K562 (cell line): ENCODE measurements at regions not wholly inside any gene's neighbourhood (a gene's known extent, or its start where the extent isn't known, plus 50 kb on each side); places are given as distances from the start of the nearest gene placed in this dataset.

Experiments
- ATAC-seq: fragments of 200-7000 bp; cut with Tn5 transposase; 3 replicates; pipeline ENCODE4 v1.9.1; 2020; ENCODE audit warnings: moderate library complexity
- BruUV-seq: library from RNA; stranded (reverse); fragments of 400-500 nt; replicated peaks from 2 replicates; lab custom pipeline; 2021; lab: Mats Ljungman, UMichigan
- CTCF ChIA-PET: fragments of 300-600 bp; formaldehyde crosslinking; extraction: SDS; loops from one replicate; lab custom pipeline; 2021; ENCODE audit warnings: low intra/inter-chr PET ratio; lab: Yijun Ruan, JAX
- POLR2A ChIA-PET: fragments of 300-600, 350-650 bp; sonication (Branson Sonifier 250); formaldehyde crosslinking; extraction: SDS; loops from one replicate; lab custom pipeline; 2021; ENCODE audit warnings: antibody characterized with exemption, inconsistent platforms; lab: Yijun Ruan, JAX
- DNase-seq, 4 experiments: peaks; one replicate each; pipeline versions ENCODE4 v3.0.0 to v3.0.0-alpha.2; 2011 to 2018; ENCODE audit warnings: low spot score in 3 of 4, mixed read lengths in 3 of 4; ENCODE audit errors: extremely low read depth in 1 of 4
- FAIRE-seq: peaks from 2 replicates; lab custom pipeline; 2011; peaks lifted over from hg19 to GRCh38; lab: Jason Lieb, UNC
- H2AFZ ChIP-seq: 2 replicates; pipeline ENCODE4 v1.6.0; 2011; ENCODE audit warnings: low read depth, low read length, control low read depth, inconsistent platforms
- H3K27ac ChIP-seq: fragments of 200-600 bp; 3 replicates; pipeline ENCODE4 v1.8.0; 2011; ENCODE audit warnings: low read depth, mild to moderate bottlenecking, control low read depth, inconsistent platforms, low read length, moderate library complexity, mixed read lengths; ENCODE audit errors: extremely low read depth
- H3K27me3 ChIP-seq, 2 experiments: fragments of 300-600 bp in 1 of 2; 2 replicates in 1 of 2; 3 replicates in 1 of 2; pipeline versions ENCODE4 v1.6.0 to v1.8.0; 2011; ENCODE audit warnings: inconsistent platforms in 2 of 2, low read length in 2 of 2, mild to moderate bottlenecking in 1 of 2, mixed read lengths in 1 of 2, moderate library complexity in 1 of 2; ENCODE audit not compliant: control insufficient read depth in 2 of 2, insufficient read depth in 2 of 2
- H3K36me3 ChIP-seq: fragments of 300-600 bp; 3 replicates; pipeline ENCODE4 v1.8.0; 2011; ENCODE audit warnings: mild to moderate bottlenecking, low read length, inconsistent platforms; ENCODE audit not compliant: control insufficient read depth, insufficient read depth
- H3K4me1 ChIP-seq, 2 experiments: fragments of 200-600 bp in 1 of 2; replicated peaks in 1 of 2; 2 replicates in 1 of 2; 3 replicates in 1 of 2; pipeline versions ENCODE4 v1.5.1 to v1.8.0; 2011; ENCODE audit warnings: inconsistent platforms in 2 of 2, low read length in 2 of 2, mild to moderate bottlenecking in 1 of 2, mixed read lengths in 1 of 2, moderate library complexity in 1 of 2; ENCODE audit not compliant: control insufficient read depth in 2 of 2, insufficient read depth in 2 of 2
- H3K4me2 ChIP-seq: 2 replicates; pipeline ENCODE4 v1.6.1; 2011; ENCODE audit warnings: low read length, control low read depth, inconsistent platforms, mixed read lengths; ENCODE audit not compliant: insufficient read depth
- H3K4me3 ChIP-seq: fragments of 200-600 bp; sonication (generic), shearing (Covaris generic); 2 replicates; pipeline ENCODE4 v1.5.1; 2016; ENCODE audit warnings: control low read depth, inconsistent platforms
- H3K79me2 ChIP-seq: fragments of 200-600 bp; 3 replicates; pipeline ENCODE4 v1.8.0; 2011; ENCODE audit warnings: low read length, inconsistent platforms; ENCODE audit not compliant: control insufficient read depth, insufficient read depth
- H3K9ac ChIP-seq, 2 experiments: 2 replicates each; pipeline versions ENCODE4 v1.6.0 to v1.6.1; 2011; ENCODE audit warnings: low read depth in 2 of 2, low read length in 2 of 2, control low read depth in 1 of 2, inconsistent platforms in 1 of 2, mild to moderate bottlenecking in 1 of 2, mixed read lengths in 1 of 2; ENCODE audit not compliant: insufficient read depth in 1 of 2
- H3K9me1 ChIP-seq: one replicate; pipeline ENCODE4 v1.6.0; 2011; ENCODE audit warnings: inconsistent platforms, mild to moderate bottlenecking, low read length, moderate library complexity; ENCODE audit not compliant: control insufficient read depth, insufficient read depth
- H3K9me3 ChIP-seq: replicated peaks from 2 replicates; pipeline ENCODE4 v1.5.1; 2011; ENCODE audit warnings: low read depth, low read length, inconsistent platforms; ENCODE audit not compliant: control insufficient read depth, insufficient read depth
- H4K20me1 ChIP-seq: replicated peaks from 2 replicates; pipeline ENCODE4 v1.6.1; 2011; ENCODE audit warnings: low read length, inconsistent platforms, mixed read lengths; ENCODE audit not compliant: control insufficient read depth, insufficient read depth
- E2F4 ChIP-seq: sonication (generic); formaldehyde crosslinking; IDR thresholded peaks from 2 replicates; pipeline ENCODE4 v1.8.0; 2022; ENCODE audit warnings: mild to moderate bottlenecking, low read depth, missing genetic modification reagents
- HDAC3 ChIP-seq: fragments of 450-650 bp; IDR thresholded peaks from 2 replicates; pipeline ENCODE4 v1.6.1; 2018; ENCODE audit warnings: borderline replicate concordance, mild to moderate bottlenecking, moderate library complexity; ENCODE audit not compliant: partially characterized antibody
- HNRNPLL ChIP-seq: fragments of 200-400 bp; formaldehyde crosslinking; IDR thresholded peaks from 2 replicates; pipeline ENCODE4 v1.6.1; 2017; ENCODE audit warnings: low read length, low read depth, mild to moderate bottlenecking; ENCODE audit not compliant: poor library complexity, severe bottlenecking
- RFX5 ChIP-seq: IDR thresholded peaks from 2 replicates; pipeline ENCODE4 v1.6.1; 2011; ENCODE audit warnings: low read depth, mild to moderate bottlenecking, improper control_type of control experiment, low read length
- TRIM24 ChIP-seq, 2 experiments: fragments of 450-650 bp; IDR thresholded peaks; 2 replicates each; pipeline ENCODE4 v1.6.1; 2016
- TRIM28 ChIP-seq: fragments of 450-650 bp; IDR thresholded peaks from 2 replicates; pipeline ENCODE4 v1.6.1; 2017
- ZKSCAN8 ChIP-seq: fragments of 200-800 bp; sonication (Bioruptor generic); IDR thresholded peaks from 2 replicates; pipeline ENCODE4 v1.6.1; 2016; ENCODE audit warnings: missing genetic modification characterization, missing compliant biosample characterization
- WGBS: fragments of 100-300 bp; shearing (Covaris generic); methylation state at CpG from one replicate; pipeline ENCODE4 v1.1.6; 2016; ENCODE audit warnings: low coverage, mixed read lengths; ENCODE audit not compliant: insufficient coverage; ENCODE audit errors: missing lambda C conversion rate; 5-methylcytosine and 5-hydroxymethylcytosine counted together
- in situ Hi-C: fragments of 300-500 bp; cut with MboI; formaldehyde crosslinking; loops from 4 replicates; pipeline ENCODE4 v1.15.0; 2018; ENCODE audit warnings: inconsistent platforms, mixed read lengths
- intact Hi-C: fragments of 100-400 bp; cut with micrococcal nuclease; formaldehyde crosslinking; loops from 2 replicates; pipeline ENCODE4 v1.14.2; 2022

GRCh38 chr4:95619525-95620443 lies 71.0 kb upstream of the UNC5C start:
- FAIRE-seq, result no peak
- no TSS peak for BruUV-seq
- in situ Hi-C loops, result no loop called here

More at GRCh38 chr4:95619525-95620443, 71.0 kb upstream of the UNC5C start:
- ATAC-seq, result no peak
- Histone ChIP-seq H3K36me3 (no peaks in the 10 kb centered on the region), H3K9ac (no peak overlapping the region), H3K27ac (no peak overlapping the region), H2AFZ (no peak overlapping the region), H3K9me3 (no peaks in the 10 kb centered on the region), H3K9me1 (no peaks in the 10 kb centered on the region), H3K4me1 (no peaks in the 10 kb centered on the region), H4K20me1 (no peaks in the 10 kb centered on the region), H3K27me3 (no peaks in the 10 kb centered on the region), H3K4me2 (no peak overlapping the region), H3K79me2 (no peaks in the 10 kb centered on the region), H3K4me3 (no peak overlapping the region)
- DNase-seq, result no peak
- CTCF ChIA-PET, result no interaction called here
- TF ChIP-seq ZKSCAN8 (CRISPR knock-in tag) (no peak), E2F4 (no peak), HDAC3 (no peak), HNRNPLL (no peak), RFX5 (no peak), TRIM24 (IDR thresholded peaks at IDR 0.05) (no peak), TRIM28 (no peak)
- intact Hi-C loops, result no loop called here
- POLR2A ChIA-PET, result no interaction called here
- WGBS, result 2% methylated on average over 9 of the region's 9 CpGs
